ENCODE measurements at regions not wholly inside any gene's neighbourhood (a gene's known extent, or its start where the extent isn't known, plus 50 kb on each side); places are given as distances from the start of the nearest gene placed in this dataset.

GRCh38 chr16:72442385-72443158 is 270.6 kb upstream of the PMFBP1 start:
- no peak for TF ChIP-seq CEBPB (IDR thresholded peaks at IDR 0.05; ENCODE audit: low read depth)
- TF ChIP-seq, protein P1, sequence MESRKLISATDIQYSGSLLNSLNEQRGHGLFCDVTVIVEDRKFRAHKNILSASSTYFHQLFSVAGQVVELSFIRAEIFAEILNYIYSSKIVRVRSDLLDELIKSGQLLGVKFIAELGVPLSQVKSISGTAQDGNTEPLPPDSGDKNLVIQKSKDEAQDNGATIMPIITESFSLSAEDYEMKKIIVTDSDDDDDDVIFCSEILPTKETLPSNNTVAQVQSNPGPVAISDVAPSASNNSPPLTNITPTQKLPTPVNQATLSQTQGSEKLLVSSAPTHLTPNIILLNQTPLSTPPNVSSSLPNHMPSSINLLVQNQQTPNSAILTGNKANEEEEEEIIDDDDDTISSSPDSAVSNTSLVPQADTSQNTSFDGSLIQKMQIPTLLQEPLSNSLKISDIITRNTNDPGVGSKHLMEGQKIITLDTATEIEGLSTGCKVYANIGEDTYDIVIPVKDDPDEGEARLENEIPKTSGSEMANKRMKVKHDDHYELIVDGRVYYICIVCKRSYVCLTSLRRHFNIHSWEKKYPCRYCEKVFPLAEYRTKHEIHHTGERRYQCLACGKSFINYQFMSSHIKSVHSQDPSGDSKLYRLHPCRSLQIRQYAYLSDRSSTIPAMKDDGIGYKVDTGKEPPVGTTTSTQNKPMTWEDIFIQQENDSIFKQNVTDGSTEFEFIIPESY (IDR thresholded peaks at IDR 0.05; ENCODE audit: extremely low read depth, insufficient replicate concordance, low read length) = no peak
- TF ChIP-seq POLR2A (IDR thresholded peaks at IDR 0.05; ENCODE audit: borderline replicate concordance, extremely low read depth, insufficient read depth, insufficient read length) = no peak
- TF ChIP-seq SP1 (IDR thresholded peaks at IDR 0.05; ENCODE audit: low read depth) = no peak
- TF ChIP-seq SIN3A (IDR thresholded peaks at IDR 0.05; ENCODE audit: low read depth) = no peak
- no peak for TF ChIP-seq YY1 (IDR thresholded peaks at IDR 0.05; ENCODE audit: extremely low read depth, insufficient replicate concordance, low read depth, low read length)
- TF ChIP-seq JUND (IDR thresholded peaks at IDR 0.05) = no peak
- Histone ChIP-seq H3K27me3 (ENCODE audit: insufficient read depth, low read length) (no peaks in the 10 kb centered on the region), H3K9me2 (ENCODE audit: insufficient read depth) (no peaks in the 10 kb centered on the region), H3K4me2 (ENCODE audit: low read length) (no peak overlapping the region), H3K4me1 (ENCODE audit: control insufficient read depth in 1 of 2, insufficient read depth in 2 of 2, low read length in 2 of 2) (no peaks in the 10 kb centered on the region), H2AFZ (ENCODE audit: low read depth, low read length, poor library complexity, severe bottlenecking) (no peak overlapping the region), H3K79me2 (ENCODE audit: insufficient read depth, low read length) (no peaks in the 10 kb centered on the region), H3K27ac (ENCODE audit: low read depth, low read length) (no peak overlapping the region), H3K36me3 (ENCODE audit: control insufficient read depth in 1 of 2, insufficient read depth in 2 of 2, low read length in 2 of 2) (no peaks in the 10 kb centered on the region), H4K20me1 (ENCODE audit: insufficient read depth) (no peaks in the 10 kb centered on the region), H3K9me3 (ENCODE audit: control insufficient read depth in 1 of 2, insufficient read depth in 1 of 2, low read depth in 1 of 2, low read length in 2 of 2) (0 out of 4 replicates have a peak, but pooled peaks cover 0 to 3% of the 10 kb centered on the region in 2 experiments), H3K9ac (ENCODE audit: low read length) (no peak overlapping the region), H3K4me3 (replicated peaks in 1 of 2; ENCODE audit: low read depth in 1 of 2, low read length in 2 of 2) (no peak overlapping the region)
- DNase-seq (ENCODE audit: low read depth, low spot score) (no peak), ATAC-seq (no peak)
- POLR2A ChIA-PET = no interaction called here
- RAD21 ChIA-PET (ENCODE audit: low non-redundant PET in 1 of 2, low total read pairs in 2 of 2, uncharacterized antibody in 2 of 2, unreplicated experiment in 2 of 2) = no interaction called here
- intact Hi-C loops (cut with micrococcal nuclease) = no loop called here
- CTCF ChIA-PET = interaction anchor here (1.1 to 1.5 kb wide), 2 partner anchors 41 to 43 kb away, joined by 3 to 4 read pairs; no protein-coding TSS in a partner anchor
- no TSS peak for BruUV-seq (replicated peaks)

- CTCF ChIA-PET = no interaction called here
- no peaks in the 10 kb centered on the region for H3K4me1 ChIP-seq (ENCODE audit: control insufficient read depth in 1 of 2, insufficient read depth in 2 of 2, low read length in 2 of 2)
- no peaks in the 10 kb centered on the region for H4K20me1 ChIP-seq (ENCODE audit: insufficient read depth)
- no peak overlapping the region for H3K4me2 ChIP-seq (ENCODE audit: low read length)
- DNase-seq (ENCODE audit: low read depth, low spot score) = no peak
- H3K79me2 ChIP-seq (ENCODE audit: insufficient read depth, low read length) = no peaks in the 10 kb centered on the region
- intact Hi-C loops (cut with micrococcal nuclease) = no loop called here
- no peak overlapping the region for H3K4me3 ChIP-seq (replicated peaks in 1 of 2; ENCODE audit: low read depth in 1 of 2, low read length in 2 of 2)
- H2AFZ ChIP-seq (ENCODE audit: low read depth, low read length, poor library complexity, severe bottlenecking) = no peak overlapping the region
- no peak overlapping the region for H3K9ac ChIP-seq (ENCODE audit: low read length)
- no peak overlapping the region for H3K27ac ChIP-seq (ENCODE audit: low read depth, low read length)
- RAD21 ChIA-PET (ENCODE audit: low non-redundant PET in 1 of 2, low total read pairs in 2 of 2, uncharacterized antibody in 2 of 2, unreplicated experiment in 2 of 2) = no interaction called here
- no peaks in the 10 kb centered on the region for H3K36me3 ChIP-seq (ENCODE audit: control insufficient read depth in 1 of 2, insufficient read depth in 2 of 2, low read length in 2 of 2)
- H3K9me2 ChIP-seq (ENCODE audit: insufficient read depth) = no peaks in the 10 kb centered on the region
- BruUV-seq (replicated peaks) = no TSS peak
- no peaks in the 10 kb centered on the region for H3K27me3 ChIP-seq (ENCODE audit: insufficient read depth, low read length)
- POLR2A ChIA-PET = no interaction called here
- H3K9me3 ChIP-seq (ENCODE audit: control insufficient read depth in 1 of 2, insufficient read depth in 1 of 2, low read depth in 1 of 2, low read length in 2 of 2) = peaks cover 6 to 19% of the 10 kb centered on the region in 2 experiments; a peak in 3 of 4 replicates
- ATAC-seq = no peak
- TF ChIP-seq CBX3 (IDR thresholded peaks at IDR 0.05; ENCODE audit: low read depth) (no peak), EGR1 (IDR thresholded peaks at IDR 0.05; ENCODE audit: low read depth) (no peak), POLR2AphosphoS5 (IDR thresholded peaks at IDR 0.05; ENCODE audit: low read depth, low read length) (no peak), EZH2phosphoT487 (IDR thresholded peaks at IDR 0.05; ENCODE audit: borderline replicate concordance) (no peak), TCF7L2 (IDR thresholded peaks at IDR 0.05; ENCODE audit: borderline replicate concordance, extremely low read depth, insufficient read depth, insufficient read length) (no peak)
- TF ChIP-seq, protein P2, sequence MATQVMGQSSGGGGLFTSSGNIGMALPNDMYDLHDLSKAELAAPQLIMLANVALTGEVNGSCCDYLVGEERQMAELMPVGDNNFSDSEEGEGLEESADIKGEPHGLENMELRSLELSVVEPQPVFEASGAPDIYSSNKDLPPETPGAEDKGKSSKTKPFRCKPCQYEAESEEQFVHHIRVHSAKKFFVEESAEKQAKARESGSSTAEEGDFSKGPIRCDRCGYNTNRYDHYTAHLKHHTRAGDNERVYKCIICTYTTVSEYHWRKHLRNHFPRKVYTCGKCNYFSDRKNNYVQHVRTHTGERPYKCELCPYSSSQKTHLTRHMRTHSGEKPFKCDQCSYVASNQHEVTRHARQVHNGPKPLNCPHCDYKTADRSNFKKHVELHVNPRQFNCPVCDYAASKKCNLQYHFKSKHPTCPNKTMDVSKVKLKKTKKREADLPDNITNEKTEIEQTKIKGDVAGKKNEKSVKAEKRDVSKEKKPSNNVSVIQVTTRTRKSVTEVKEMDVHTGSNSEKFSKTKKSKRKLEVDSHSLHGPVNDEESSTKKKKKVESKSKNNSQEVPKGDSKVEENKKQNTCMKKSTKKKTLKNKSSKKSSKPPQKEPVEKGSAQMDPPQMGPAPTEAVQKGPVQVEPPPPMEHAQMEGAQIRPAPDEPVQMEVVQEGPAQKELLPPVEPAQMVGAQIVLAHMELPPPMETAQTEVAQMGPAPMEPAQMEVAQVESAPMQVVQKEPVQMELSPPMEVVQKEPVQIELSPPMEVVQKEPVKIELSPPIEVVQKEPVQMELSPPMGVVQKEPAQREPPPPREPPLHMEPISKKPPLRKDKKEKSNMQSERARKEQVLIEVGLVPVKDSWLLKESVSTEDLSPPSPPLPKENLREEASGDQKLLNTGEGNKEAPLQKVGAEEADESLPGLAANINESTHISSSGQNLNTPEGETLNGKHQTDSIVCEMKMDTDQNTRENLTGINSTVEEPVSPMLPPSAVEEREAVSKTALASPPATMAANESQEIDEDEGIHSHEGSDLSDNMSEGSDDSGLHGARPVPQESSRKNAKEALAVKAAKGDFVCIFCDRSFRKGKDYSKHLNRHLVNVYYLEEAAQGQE (IDR thresholded peaks at IDR 0.05; ENCODE audit: low read depth) = no peak
Measured at GRCh38 chr16:72437891-72438290, 265.9 kb upstream of the PMFBP1 start.

All from HCT116 (cell line).